Ammon's horn (tissue), 1 donor: ENCODE measurements at regions not wholly inside any gene's neighbourhood (a gene's known extent, or its start where the extent isn't known, plus 50 kb on each side); places are given as distances from the start of the nearest gene placed in this dataset.
"Not testable (repeated sequence)": the region's sequence is repeated elsewhere in the genome, so short reads cannot be mapped to it uniquely, and the experiment has no call there.

Experiments used
- DNase-seq: peaks from one replicate; pipeline ENCODE4 v3.0.0-alpha.2; 2016; ENCODE audit warnings: low spot score

- DNase-seq, result not testable (repeated sequence)
Measured at GRCh38 chr3:125822175-125822574, 146.8 kb upstream of the ROPN1B start.

DNA sequence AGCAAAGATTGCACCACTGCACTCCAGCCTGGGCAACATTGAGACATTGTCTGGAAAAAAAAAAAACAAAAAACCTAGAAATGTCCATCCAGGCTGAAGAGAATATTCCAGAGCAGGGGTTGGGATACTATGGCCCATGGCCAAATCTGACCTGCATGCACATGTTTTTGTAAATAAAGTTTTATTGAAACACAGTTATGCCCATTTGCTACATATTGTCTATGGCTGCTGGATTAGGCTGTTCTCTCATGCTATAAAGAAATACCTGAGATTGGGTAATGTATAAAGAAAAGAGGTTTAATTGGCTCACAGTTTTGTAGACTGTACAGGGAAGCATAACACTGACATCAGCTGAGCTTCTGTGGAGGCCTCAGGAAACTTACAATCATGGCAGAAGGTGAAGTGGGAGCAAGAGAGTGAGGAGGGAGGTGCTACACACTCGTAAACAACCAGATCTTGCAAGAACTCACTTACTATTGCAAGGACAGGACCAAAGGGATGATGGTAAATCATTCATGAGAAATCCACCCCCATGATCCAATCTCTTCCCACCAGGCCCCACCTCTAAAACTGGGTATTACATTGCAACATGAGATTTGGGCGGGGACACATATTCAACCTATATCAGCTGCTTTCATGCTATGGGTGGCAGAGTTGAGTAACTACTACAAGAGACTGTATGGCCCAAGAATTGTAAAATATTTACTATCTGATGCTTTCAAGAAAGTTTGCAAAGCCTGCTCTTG is 137.8 kb upstream of the ROPN1B start:
- not testable (repeated sequence) for DNase-seq

- DNase-seq, result not testable (repeated sequence)
Measured at GRCh38 chr3:125835562-125835961, 133.4 kb upstream of the ROPN1B start.

GRCh38 chr3:125836011-125836551 is 132.9 kb upstream of the ROPN1B start:
- DNase-seq, result not testable (repeated sequence)

GRCh38 chr3:125836786-125837185 is 132.2 kb upstream of the ROPN1B start:
- DNase-seq, result not testable (repeated sequence)

DNA sequence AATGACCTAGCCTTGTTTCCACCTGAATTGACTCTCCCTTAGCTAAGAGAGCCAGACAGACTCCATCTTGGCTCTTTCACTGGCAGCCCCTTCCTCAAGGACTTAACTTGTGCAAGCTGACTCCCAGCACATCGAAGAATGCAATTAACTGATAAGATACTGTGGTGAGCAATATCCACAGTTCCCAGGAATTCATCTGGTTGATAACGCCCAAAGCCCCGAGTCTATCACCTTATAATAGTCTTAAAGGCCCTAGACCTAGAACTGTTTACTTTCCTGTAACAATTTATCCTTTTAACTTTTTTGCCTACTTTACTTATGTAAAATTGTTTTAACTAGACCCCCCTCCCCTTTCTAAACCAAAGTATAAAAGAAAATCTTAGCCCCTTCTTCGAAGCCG is 130.1 kb upstream of the ROPN1B start:
- DNase-seq, result not testable (repeated sequence)

DNA sequence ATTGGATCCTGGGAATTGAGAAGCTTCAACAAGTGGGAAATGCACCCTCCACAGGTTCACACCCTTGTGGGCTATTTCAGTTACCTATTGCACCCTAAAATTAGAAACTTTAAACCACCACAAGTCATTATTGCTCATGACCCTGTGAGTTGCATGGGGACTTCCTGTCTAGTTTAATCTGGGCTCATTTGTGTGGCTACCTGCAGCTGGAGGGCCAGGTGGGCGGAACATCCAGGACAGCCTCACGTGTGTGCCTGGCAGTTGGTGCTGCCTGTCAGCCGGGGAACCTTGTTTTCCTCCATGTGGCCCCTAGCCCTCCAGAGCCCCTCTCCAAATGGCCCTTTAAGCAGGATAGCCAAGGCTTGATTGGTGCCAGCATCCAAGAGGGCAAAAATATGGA is 128.5 kb upstream of the ROPN1B start:
- not testable (repeated sequence) for DNase-seq

DNA sequence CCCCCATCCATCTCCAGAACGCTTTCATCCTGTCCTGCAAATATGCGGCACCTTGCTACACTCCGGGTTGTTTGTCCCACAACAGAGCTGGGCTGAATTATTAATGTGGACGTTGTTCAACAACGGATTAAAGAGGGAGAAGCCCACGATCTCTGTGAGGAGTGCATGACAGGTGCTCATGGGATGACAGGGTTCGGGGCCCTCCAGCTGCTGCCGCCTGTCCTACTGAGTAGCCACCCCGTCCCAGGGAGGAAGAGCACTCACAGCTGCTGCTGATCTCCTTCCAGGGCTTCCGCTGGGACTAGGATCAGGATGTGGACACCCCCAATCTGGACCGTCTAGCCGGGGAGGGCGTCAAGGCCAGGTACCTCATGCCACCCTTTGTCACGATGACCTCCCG is 121.0 kb upstream of the ROPN1B start:
- DNase-seq, result not testable (repeated sequence)

- not testable (repeated sequence) for DNase-seq
Measured at GRCh38 chr3:125855006-125855405, 114.0 kb upstream of the ROPN1B start.

DNA sequence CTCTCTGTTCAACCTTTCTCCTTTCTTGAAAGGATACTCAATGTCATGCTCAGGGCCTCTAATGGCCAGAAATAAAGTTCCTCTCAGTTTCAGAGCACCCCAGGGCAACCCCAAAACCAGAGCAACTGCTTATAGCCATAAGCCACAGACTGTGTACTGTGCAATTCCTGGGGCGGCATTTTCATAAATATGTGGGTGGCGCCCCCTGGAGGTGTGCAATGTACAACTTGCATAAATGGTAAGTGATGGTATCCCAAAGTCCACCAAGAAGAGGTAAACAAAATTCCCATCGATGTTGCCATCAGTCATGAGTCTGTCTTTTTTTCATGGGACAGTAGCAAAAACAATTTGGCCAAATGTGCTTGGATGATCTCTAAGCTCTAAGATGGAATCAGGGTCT is 108.4 kb upstream of the ROPN1B start:
- not testable (repeated sequence) for DNase-seq

GRCh38 chr3:125862841-125863254 is 106.1 kb upstream of the ROPN1B start:
- not testable (repeated sequence) for DNase-seq

GRCh38 chr3:125864532-125864931 is 104.4 kb upstream of the ROPN1B start:
- DNase-seq, result not testable (repeated sequence)

DNA sequence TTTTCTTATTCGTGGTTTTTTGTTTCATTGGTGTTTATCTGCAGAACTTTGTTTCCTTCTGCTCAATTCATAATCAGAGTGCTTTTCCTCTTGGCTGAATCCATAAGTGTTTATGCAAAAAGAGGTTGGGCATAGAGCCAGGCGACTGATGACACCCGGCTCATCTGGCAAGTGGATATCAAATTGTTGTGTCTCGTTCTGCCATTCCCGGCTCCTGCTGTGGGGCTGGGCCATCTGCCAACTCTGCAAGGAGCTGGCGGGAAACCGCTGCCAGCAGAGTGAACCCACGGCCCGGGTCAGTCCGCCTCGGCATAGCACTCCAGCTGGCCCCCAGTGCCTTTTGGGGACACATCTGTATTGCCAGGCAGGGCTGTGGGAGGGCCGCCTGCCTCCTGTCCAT is 83.0 kb upstream of the ROPN1B start:
- DNase-seq, result peak; percentile 79

GRCh38 chr3:125899181-125899580 is 69.8 kb upstream of the ROPN1B start:
- not testable (repeated sequence) for DNase-seq

DNA sequence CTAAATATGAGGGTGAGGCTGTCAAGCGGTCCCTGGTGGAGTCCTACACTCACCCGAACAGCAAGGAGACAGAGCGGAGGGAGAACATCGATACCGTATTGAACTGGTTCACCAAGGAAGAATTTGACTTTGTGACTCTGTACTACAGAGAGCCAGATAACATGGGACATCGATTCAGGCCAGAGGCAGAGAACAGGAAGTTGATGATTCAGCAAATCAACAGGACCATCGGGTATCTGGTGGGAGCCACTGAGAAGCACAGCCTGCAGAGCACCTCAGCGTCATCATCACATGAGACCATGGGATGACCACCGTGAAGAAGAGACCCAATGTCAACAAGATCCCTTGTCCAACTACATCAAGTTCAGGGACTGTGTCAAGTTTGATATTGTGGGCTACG is 67.5 kb upstream of the ROPN1B start:
- not testable (repeated sequence) for DNase-seq

- not testable (repeated sequence) for DNase-seq
Measured at GRCh38 chr3:125903780-125904455, 65.1 kb upstream of the ROPN1B start.

DNA sequence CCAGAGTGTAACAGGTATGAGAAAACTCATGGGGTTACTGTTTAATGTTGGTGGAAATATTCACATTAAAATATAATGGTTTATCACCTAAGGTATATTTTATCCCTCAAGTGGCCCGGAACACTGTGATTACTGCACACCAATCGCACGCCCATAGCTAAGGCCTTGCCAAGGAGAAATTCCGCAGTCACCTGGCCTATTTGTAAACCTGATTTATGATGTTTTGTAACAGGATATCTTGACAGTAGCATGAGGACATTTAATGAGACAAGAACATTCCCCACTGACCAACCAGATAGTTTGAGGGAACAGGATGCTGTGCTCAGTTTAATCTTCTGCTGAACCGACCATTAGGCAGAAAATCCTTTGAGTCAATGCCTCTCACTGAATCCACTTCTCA is 61.7 kb upstream of the ROPN1B start:
- not testable (repeated sequence) for DNase-seq

- not testable (repeated sequence) for DNase-seq
Measured at GRCh38 chr3:125910851-125911250, 58.1 kb upstream of the ROPN1B start.

DNA sequence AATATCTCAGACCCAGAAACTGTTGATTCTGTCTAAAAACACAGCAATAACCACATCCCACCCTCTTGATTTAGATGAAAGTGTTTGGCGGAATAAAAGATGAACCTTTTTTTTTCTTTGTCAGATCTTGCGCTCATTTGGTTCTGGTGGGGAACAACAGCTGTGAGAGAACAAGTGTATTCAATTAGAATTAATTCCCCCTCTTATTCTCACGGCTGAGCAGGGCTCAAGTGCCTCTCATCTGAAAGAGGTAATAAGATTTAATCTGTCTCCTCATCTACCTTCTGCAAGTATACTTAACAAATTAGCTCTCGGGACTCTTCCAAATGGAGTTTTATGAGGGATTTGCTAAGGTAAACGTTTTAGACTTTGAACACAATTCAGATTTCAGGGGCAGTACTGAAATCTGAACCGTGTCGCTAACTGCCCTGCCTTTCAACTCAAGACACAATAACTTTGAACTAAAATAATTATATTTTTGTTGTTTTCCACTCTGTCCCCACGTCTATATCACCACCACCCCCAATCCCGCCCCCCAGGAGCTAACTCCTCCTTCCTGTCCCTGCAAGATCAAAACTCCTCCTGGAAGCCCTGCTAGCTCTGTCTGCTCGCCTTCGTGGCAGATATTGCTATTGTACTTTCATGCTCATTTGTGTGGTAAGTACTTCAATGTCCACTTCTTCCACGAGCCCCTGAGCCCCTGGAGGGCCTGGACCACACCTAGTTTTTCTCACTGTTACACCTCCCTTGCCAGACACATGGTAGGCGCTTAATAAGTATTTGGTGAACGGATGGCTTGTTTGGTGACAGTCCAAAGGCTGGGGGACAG is 54.2 kb upstream of the ROPN1B start:
- not testable (repeated sequence) for DNase-seq

DNA sequence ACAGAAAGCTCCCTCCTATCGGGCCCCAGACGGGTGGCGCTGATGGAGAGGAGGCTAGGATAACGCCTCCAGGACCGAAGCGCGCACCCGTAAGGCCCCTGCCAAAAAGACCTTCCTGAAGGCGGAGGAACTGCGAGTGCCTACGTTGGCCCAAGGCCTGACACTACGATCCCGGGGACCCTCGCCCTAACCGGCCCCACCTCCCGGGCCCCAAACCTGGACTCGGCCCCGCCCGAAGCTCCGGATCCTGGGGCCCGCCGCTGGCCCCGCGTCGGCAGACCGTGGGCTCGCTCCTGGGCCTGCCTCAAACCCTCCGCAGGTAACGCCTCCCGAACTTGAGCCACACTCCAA is 53.6 kb upstream of the ROPN1B start:
- peak; percentile 28 for DNase-seq

DNA sequence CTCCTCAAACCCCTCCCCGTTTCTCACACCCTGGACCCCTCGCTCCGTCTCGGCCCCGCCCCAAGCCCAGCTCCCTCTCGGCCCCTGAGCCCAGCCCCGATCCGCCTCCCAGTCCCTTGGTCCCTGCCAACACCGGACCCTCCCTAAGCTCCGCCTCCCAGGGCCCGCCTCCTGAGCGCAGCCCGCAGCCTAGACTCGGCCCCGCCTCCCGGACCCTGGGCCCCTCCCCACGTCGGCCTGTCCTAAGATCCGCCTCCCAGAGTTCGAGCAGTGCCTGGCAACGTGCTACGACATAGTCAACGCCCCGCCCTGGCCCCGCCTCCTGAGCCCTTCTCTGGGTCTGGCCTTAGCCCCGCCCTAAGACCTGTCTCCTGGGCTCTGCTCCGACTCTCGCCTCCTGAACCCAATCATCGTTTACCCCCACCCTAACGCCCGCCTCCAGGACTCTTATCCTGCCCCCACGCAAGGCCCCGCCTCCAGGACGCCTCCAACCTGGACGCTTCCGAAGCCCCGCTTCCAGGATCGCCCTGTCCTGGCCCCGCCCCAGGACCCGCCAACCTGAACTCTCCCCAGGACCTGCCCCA is 53.1 kb upstream of the ROPN1B start:
- peak; percentile 99 for DNase-seq
